GM12875 (cell line): ENCODE measurements at regions not wholly inside any gene's neighbourhood (a gene's known extent, or its start where the extent isn't known, plus 50 kb on each side); places are given as distances from the start of the nearest gene placed in this dataset.
"Not testable (repeated sequence)": the region's sequence is repeated elsewhere in the genome, so short reads cannot be mapped to it uniquely, and the experiment has no call there.

Experiments
- H3K4me3 ChIP-seq: one replicate; pipeline ENCODE4 v1.5.1; 2011; ENCODE audit warnings: low read depth, low read length, control low read depth
- TF ChIP-seq, protein P1 (sequence below): IDR thresholded peaks from 2 replicates; pipeline ENCODE4 v1.5.1; 2011; ENCODE audit warnings: low read depth, mild to moderate bottlenecking, control low read depth, inconsistent platforms, low read length, moderate library complexity, borderline replicate concordance; ENCODE audit not compliant: insufficient read depth

DNA sequence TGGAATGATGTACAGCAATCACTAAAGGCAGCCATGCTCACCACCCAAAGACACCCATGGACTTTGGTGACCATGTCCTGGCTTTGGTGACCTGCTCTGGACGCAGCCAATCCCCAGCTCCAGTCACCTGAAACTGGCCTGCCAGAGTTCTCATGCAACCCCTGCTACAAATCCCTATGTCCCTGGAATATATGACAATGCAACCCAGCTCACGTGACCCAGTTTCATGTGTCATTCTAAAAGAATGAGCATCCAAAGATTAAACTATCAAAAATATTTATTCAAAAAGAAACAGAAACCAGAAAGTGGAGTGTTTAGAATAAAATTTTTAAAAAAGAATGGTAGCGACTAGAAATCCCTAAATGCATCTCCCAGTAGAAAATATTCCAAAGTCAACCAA, 203.3 kb upstream of the IRS2 start:
- TF ChIP-seq, protein P1, sequence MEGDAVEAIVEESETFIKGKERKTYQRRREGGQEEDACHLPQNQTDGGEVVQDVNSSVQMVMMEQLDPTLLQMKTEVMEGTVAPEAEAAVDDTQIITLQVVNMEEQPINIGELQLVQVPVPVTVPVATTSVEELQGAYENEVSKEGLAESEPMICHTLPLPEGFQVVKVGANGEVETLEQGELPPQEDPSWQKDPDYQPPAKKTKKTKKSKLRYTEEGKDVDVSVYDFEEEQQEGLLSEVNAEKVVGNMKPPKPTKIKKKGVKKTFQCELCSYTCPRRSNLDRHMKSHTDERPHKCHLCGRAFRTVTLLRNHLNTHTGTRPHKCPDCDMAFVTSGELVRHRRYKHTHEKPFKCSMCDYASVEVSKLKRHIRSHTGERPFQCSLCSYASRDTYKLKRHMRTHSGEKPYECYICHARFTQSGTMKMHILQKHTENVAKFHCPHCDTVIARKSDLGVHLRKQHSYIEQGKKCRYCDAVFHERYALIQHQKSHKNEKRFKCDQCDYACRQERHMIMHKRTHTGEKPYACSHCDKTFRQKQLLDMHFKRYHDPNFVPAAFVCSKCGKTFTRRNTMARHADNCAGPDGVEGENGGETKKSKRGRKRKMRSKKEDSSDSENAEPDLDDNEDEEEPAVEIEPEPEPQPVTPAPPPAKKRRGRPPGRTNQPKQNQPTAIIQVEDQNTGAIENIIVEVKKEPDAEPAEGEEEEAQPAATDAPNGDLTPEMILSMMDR: no peak
- no peak overlapping the region for H3K4me3 ChIP-seq

GRCh38 chr13:109989155-109989554, 202.8 kb upstream of the IRS2 start:
- no peak overlapping the region for H3K4me3 ChIP-seq
- TF ChIP-seq, protein P1: no peak

GRCh38 chr13:109986851-109987250, 200.5 kb upstream of the IRS2 start:
- TF ChIP-seq, protein P1: no peak
- H3K4me3 ChIP-seq: no peak overlapping the region

GRCh38 chr13:109985871-109986450, 199.6 kb upstream of the IRS2 start:
- TF ChIP-seq, protein P1: no peak
- H3K4me3 ChIP-seq: no peak overlapping the region

DNA sequence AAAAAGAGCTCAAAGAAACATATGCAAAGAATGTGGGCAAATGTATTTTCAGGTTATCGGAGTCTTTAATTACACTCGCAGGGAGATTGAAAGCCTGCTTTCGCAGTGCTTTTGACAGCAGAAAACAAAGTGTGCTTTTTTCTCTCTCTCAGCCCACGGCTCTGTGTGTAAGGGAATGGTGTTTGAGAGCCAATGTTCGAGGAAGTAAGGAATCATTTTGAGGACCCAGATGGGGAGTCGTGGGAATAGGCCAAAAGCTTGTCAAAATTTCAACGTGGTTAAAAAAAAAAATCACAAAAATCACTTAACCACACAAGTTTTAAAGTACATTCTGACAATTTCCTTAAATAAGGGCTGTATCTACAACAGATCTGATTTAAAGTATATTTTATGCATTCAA, 197.1 kb upstream of the IRS2 start:
- no peak overlapping the region for H3K4me3 ChIP-seq
- TF ChIP-seq, protein P1: no peak

GRCh38 chr13:109981000-109981399, 194.6 kb upstream of the IRS2 start:
- TF ChIP-seq, protein P1: no peak
- H3K4me3 ChIP-seq: no peak overlapping the region

GRCh38 chr13:109979676-109980075, 193.3 kb upstream of the IRS2 start:
- not testable (repeated sequence) for H3K4me3 ChIP-seq

- no peak overlapping the region for H3K4me3 ChIP-seq
- TF ChIP-seq, protein P1: no peak
Observed at GRCh38 chr13:109979228-109979627, 192.8 kb upstream of the IRS2 start.
